ENCODE measurements at regions not wholly inside any gene's neighbourhood (a gene's known extent, or its start where the extent isn't known, plus 50 kb on each side); places are given as distances from the start of the nearest gene placed in this dataset.
"Not testable (repeated sequence)": the region's sequence is repeated elsewhere in the genome, so short reads cannot be mapped to it uniquely, and the experiment has no call there.

DNA sequence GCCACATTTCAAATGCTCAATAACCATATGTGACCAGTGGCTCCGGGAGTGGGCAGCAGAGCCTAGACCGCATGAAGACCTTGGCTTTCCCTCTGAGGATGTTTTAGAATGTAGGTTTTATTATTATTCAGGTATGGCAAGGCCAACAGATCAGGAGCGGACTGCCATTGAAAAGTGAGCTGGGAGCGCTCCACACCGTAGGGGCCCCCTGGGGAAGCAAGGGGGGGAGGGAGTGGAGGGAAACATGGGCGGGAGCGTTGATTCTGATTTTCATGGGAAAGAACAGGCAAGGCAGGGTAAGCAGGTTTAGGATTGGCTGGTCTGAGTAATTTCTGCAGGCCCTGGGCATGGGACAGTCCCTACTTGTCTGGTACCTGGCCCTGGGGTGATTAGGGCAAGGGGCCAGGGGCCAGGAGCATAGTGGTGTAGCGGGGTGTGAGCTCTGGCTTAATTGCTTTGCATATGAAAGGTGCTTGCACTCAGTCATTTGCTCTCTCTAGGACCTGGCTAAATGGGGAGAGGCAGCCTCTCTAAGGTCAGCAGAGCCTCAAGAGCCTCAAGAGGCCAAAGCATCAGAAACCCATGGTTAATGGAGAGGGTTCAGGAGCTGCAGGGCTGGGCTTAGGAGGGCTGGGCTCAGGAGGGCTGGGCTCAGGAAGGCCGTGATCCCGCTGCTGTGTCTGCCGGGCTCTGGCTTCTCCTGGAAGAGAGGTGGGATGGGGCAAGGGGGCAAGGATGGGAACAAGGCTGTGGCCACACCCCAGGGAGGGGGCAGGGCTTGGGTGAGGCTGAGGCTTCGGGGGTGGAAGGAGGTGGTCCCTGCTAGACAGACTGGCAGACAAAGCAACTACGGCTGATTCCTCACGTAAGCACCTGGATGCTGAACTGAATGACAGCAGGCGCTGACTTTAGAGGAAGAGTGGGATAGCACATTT, 82.0 kb upstream of the WASF3 start:
- H3K36me3 Mint-ChIP-seq: no peaks in the 10 kb centered on the region
- no peak overlapping the region for H3K4me3 Mint-ChIP-seq
- H3K27me3 Mint-ChIP-seq: no peaks in the 10 kb centered on the region
- H3K9me3 Mint-ChIP-seq (ENCODE audit: low read depth): no peaks in the 10 kb centered on the region
- H3K4me1 Mint-ChIP-seq (ENCODE audit: low read depth): peaks cover 11% of the 10 kb centered on the region
- H3K27ac Mint-ChIP-seq: no peak overlapping the region

DNA sequence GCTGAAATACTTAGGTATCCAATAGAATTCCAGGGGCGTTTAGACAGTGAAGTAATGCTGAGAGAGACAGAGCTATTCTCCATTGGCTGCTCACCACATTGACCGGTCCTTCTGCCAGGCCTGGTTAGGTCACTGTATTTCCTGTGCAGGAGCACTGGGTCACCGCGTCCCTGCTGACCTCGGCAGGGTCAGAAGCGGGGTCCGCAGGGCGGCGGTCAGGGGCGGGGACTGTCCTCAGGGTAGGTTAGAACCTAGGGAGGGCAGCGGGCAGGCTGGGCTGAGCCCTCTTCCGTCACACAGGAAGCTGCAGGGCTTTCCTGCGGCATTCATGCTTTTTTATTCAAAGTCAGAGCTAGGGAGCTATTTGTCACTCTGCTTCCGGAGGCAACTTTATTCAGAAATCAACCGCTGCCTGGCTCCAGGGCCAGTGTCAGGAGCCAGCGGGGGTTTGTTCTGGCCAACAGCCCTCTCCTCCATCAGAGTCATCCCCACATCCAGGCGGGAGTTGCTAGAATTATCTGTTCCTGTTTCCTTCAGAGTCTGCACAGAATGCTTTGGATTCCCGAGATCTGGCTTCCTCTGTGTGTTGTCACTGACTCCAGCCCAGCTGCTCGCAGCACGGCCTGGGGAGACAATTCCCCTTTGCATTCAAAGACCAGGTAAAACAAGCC, 81.2 kb upstream of the WASF3 start:
- Mint-ChIP-seq H3K36me3 (no peaks in the 10 kb centered on the region), H3K4me1 (ENCODE audit: low read depth) (peaks cover 11% of the 10 kb centered on the region), H3K9me3 (ENCODE audit: low read depth) (no peaks in the 10 kb centered on the region), H3K4me3 (peak overlapping the region; percentile 63), H3K27ac (peak overlapping the region; percentile 28), H3K27me3 (no peaks in the 10 kb centered on the region)

DNA sequence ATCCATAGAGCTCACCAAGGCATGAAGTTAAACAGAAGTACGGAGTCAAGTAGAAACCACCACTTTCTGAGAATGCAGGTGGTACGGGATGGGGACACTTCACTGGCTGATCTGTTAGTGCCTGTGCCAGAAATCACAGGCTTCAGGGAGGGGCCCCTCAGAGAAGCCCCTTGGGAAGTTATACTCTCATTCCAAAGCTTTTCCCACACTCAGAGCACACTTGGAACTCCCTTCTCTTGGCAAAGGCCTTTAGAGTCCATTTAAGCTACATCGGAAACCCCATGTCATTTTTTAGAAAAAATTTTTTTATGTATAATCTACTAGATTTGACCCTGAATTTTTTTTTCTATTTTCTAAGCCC, 80.7 kb upstream of the WASF3 start:
- H3K9me3 Mint-ChIP-seq (ENCODE audit: low read depth): no peaks in the 10 kb centered on the region
- H3K27ac Mint-ChIP-seq: peak overlapping the region; percentile 28
- no peaks in the 10 kb centered on the region for H3K27me3 Mint-ChIP-seq
- peaks cover 11% of the 10 kb centered on the region for H3K4me1 Mint-ChIP-seq (ENCODE audit: low read depth)
- no peaks in the 10 kb centered on the region for H3K36me3 Mint-ChIP-seq
- H3K4me3 Mint-ChIP-seq: peak overlapping the region; percentile 63

DNA sequence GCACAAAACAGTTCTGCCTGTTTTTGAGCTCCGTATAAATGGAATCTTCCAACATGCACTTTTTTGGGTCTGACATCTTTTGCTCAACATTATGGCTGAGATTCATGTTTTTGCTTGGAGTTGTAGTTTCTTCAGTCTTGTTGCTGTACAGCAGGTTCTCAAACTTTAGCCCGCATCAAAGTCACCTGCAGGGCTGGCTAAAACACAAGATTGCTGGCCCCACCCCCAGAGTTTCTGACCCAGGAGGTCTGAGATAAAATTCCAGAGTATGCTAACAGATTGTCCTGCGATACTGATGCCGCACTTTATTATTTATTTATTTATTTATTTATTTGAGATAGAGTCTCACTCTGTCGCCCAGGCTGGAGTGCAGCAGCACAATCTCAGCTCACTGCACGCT, 79.8 kb upstream of the WASF3 start:
- no peaks in the 10 kb centered on the region for H3K27me3 Mint-ChIP-seq
- no peak overlapping the region for H3K27ac Mint-ChIP-seq
- H3K36me3 Mint-ChIP-seq: no peaks in the 10 kb centered on the region
- no peak overlapping the region for H3K4me3 Mint-ChIP-seq
- peaks cover 14% of the 10 kb centered on the region for H3K4me1 Mint-ChIP-seq (ENCODE audit: low read depth)
- H3K9me3 Mint-ChIP-seq (ENCODE audit: low read depth): no peaks in the 10 kb centered on the region

DNA sequence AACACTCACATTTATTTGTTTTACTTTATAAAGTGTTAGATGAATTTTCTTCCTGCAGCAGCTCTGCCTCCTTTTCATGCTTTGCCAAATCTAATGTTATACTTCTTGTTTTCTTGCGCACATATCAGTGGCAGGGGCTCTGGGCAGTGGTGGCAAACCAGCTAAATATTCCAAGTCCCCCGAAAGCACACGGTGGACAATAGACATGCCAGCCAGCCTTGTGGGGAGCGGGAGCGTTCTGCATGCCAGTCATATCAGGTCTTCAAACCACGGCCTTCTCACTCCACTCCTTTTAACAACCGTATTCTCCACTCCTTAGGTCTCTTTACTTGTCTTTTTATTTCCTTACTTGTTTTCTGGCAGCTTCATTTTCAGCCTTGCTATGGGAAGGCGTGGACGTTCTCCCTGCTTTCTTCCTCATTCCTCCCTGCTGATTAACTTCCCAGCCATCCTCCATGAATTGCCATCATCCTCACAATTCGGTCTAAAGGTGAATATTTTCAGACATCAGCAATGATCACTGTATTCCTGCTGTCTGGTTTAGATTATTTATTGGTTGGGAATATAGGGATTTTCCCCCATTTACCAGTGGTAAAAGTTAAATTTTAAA, 77.1 kb upstream of the WASF3 start:
- H3K27me3 Mint-ChIP-seq: no peaks in the 10 kb centered on the region
- H3K4me3 Mint-ChIP-seq: no peak overlapping the region
- H3K9me3 Mint-ChIP-seq (ENCODE audit: low read depth): no peaks in the 10 kb centered on the region
- H3K27ac Mint-ChIP-seq: no peak overlapping the region
- peaks cover 30% of the 10 kb centered on the region for H3K4me1 Mint-ChIP-seq (ENCODE audit: low read depth)
- H3K36me3 Mint-ChIP-seq: no peaks in the 10 kb centered on the region

DNA sequence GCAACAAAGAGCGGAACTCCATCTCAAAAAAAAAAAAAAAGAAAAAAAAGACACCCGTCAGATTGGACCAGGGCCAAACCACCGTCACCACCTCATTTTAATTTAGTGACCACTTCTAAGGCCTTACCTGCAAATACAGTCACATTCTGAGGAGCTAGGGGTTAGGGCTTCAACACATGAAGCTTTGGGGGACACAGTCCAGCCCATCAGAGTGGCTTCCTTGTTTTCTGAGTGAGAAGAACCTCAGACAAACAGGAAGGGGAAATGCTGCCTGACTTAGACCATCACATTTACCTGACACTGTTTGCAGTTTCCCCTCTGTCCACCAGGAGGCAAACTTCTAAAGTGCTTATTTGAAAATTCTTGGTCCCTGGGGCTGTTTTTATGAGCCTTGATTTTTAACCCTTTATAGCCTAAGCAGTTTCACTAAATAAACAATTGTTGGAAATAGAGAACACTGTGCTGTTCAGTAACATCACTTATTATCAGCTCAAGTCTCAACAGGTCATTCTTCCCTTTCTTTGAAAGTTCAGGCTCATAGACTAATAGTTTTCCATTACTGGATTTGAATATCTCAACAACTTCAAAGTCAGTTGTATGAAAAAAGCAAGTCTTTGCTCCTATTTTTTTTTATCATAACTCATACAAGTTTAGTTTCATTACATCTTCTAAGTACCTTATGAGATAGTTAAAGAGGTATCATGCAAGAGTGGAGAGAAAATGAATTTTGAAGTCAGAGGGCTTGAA, 74.9 kb upstream of the WASF3 start:
- Mint-ChIP-seq H3K27ac (peak overlapping the region; percentile 66), H3K36me3 (no peaks in the 10 kb centered on the region), H3K27me3 (peaks cover 2% of the 10 kb centered on the region), H3K9me3 (ENCODE audit: low read depth) (no peaks in the 10 kb centered on the region), H3K4me1 (ENCODE audit: low read depth) (peaks cover 21% of the 10 kb centered on the region), H3K4me3 (peak overlapping the region; percentile 47)

GRCh38 chr13:26483546-26483945, 73.9 kb upstream of the WASF3 start:
- Mint-ChIP-seq H3K27me3 (peaks cover 2% of the 10 kb centered on the region), H3K27ac (no peak overlapping the region), H3K36me3 (no peaks in the 10 kb centered on the region), H3K4me3 (no peak overlapping the region), H3K9me3 (ENCODE audit: low read depth) (no peaks in the 10 kb centered on the region), H3K4me1 (ENCODE audit: low read depth) (peaks cover 21% of the 10 kb centered on the region)

- Mint-ChIP-seq H3K27ac (no peak overlapping the region), H3K27me3 (peaks cover 2% of the 10 kb centered on the region), H3K4me1 (ENCODE audit: low read depth) (peaks cover 21% of the 10 kb centered on the region), H3K9me3 (ENCODE audit: low read depth) (no peaks in the 10 kb centered on the region), H3K4me3 (no peak overlapping the region), H3K36me3 (no peaks in the 10 kb centered on the region)
Measured at GRCh38 chr13:26484196-26484595, 73.3 kb upstream of the WASF3 start.

DNA sequence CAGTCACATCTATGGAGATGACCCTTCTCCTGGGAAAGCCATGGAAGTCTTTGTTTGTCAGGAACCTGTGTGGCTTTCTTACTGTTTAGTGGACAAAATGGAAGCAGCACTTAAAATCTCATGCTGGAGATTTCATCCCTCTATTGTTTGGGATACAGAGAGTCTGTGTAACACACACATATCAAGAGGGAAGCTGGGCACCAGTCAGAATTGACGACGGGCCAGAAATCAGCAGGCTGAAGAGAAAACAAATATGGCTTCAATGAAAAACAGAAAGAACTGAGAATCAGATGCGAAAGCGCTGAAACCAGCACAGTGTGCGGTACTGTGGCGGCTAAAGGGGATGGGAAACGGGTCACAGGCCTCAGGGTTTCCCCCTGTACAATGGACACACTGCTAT, 72.2 kb upstream of the WASF3 start:
- Mint-ChIP-seq H3K36me3 (no peaks in the 10 kb centered on the region), H3K4me3 (no peak overlapping the region), H3K4me1 (ENCODE audit: low read depth) (peaks cover 21% of the 10 kb centered on the region), H3K9me3 (ENCODE audit: low read depth) (no peaks in the 10 kb centered on the region), H3K27me3 (peaks cover 2% of the 10 kb centered on the region), H3K27ac (no peak overlapping the region)

GRCh38 chr13:26485786-26486185, 71.7 kb upstream of the WASF3 start:
- H3K36me3 Mint-ChIP-seq: no peaks in the 10 kb centered on the region
- H3K4me1 Mint-ChIP-seq (ENCODE audit: low read depth): peaks cover 21% of the 10 kb centered on the region
- H3K9me3 Mint-ChIP-seq (ENCODE audit: low read depth): no peaks in the 10 kb centered on the region
- no peak overlapping the region for H3K27ac Mint-ChIP-seq
- H3K27me3 Mint-ChIP-seq: peaks cover 5% of the 10 kb centered on the region
- no peak overlapping the region for H3K4me3 Mint-ChIP-seq

DNA sequence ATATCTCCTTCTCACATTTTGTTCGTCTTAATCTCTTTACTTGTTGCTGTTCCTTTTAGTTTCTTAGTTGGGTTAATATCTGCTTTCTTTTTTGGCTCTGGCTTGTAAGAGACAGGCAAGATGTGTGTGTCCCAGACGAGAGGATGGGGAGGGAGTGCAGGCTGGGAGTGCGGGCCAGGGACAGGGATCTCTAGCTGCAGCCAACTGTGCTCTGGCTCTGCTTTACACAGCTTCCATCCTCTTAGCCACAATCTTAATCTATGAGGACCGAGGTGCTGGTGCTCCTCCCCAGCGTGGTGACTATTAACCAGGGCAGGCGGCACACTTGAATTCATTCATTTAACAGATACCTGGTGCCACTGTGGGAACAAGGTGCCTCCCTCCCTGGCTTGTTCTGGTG, 70.9 kb upstream of the WASF3 start:
- Mint-ChIP-seq H3K4me3 (no peak overlapping the region), H3K4me1 (ENCODE audit: low read depth) (peaks cover 21% of the 10 kb centered on the region), H3K9me3 (ENCODE audit: low read depth) (no peaks in the 10 kb centered on the region), H3K27me3 (peaks cover 7% of the 10 kb centered on the region), H3K27ac (no peak overlapping the region), H3K36me3 (no peaks in the 10 kb centered on the region)

DNA sequence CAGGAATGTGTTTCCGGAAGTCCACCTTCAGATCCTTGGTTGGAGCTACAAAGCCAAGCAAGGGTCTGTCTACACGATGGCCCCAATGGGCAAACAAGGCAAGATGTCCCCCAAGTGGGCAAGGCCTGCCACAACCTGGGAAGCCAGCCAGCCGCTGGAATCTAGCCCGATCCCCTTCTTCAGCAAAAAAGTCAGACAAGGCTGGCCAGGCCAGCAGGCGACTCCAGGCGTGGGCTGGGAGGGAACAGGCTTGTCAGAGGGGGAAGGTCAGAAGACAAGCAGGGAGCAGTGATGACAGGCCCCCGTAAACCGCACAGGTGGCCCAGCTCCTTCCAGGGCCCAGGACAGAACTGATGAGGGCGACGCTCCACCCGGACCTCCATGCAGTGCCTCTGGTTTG, 69.7 kb upstream of the WASF3 start:
- Mint-ChIP-seq H3K4me3 (no peak overlapping the region), H3K4me1 (ENCODE audit: low read depth) (peaks cover 16% of the 10 kb centered on the region), H3K9me3 (ENCODE audit: low read depth) (no peaks in the 10 kb centered on the region), H3K36me3 (no peaks in the 10 kb centered on the region), H3K27me3 (peaks cover 7% of the 10 kb centered on the region), H3K27ac (no peak overlapping the region)

DNA sequence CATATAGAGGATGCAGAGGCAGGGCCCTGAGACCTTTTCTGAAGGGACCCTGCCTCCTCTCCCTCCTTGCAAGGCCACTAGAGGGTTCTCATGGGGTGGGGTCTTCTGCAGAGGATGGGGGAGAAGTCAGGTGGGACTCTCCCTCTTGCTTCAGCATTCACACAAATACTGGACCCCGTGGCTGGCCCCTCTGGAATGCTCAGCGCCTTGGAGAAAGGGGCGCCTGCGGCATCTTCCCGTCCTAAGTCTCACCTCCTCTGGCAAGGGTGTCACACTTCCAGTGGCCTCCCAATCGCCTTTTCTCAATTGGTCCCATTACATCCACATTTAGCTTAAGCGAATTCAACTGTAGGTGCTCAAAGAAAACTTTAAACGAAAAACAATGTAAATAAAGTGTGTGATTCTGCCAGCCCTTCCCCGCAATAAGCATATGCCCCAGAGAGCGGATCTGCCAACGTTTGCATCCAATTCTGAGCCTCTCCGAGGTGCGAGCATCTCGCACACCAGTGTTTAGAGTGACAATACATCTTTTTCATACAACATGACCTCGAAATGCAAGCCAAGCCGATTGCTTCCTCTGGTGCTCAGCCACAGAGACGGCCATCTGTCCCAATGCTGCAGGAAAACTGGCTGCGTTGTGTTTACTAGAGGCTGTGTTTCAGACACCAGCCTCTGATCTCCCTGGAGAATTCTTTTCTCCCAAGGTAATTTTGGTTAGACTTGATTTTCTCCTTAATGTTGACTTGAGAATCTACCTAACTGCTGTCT, 69.1 kb upstream of the WASF3 start:
- H3K4me3 Mint-ChIP-seq: no peak overlapping the region
- H3K9me3 Mint-ChIP-seq (ENCODE audit: low read depth): no peaks in the 10 kb centered on the region
- no peaks in the 10 kb centered on the region for H3K36me3 Mint-ChIP-seq
- peaks cover 11% of the 10 kb centered on the region for H3K4me1 Mint-ChIP-seq (ENCODE audit: low read depth)
- H3K27ac Mint-ChIP-seq: no peak overlapping the region
- peaks cover 7% of the 10 kb centered on the region for H3K27me3 Mint-ChIP-seq

- H3K27me3 Mint-ChIP-seq; H3K4me3 Mint-ChIP-seq; H3K36me3 Mint-ChIP-seq; H3K4me1 Mint-ChIP-seq (ENCODE audit: low read depth); H3K9me3 Mint-ChIP-seq (ENCODE audit: low read depth); H3K27ac Mint-ChIP-seq: not testable (repeated sequence)
Measured at GRCh38 chr13:26492301-26492700, 65.2 kb upstream of the WASF3 start.

Data from activated naive CD8-positive, alpha-beta T cell (primary cell).